ENCODE measurements at regions not wholly inside any gene's neighbourhood (a gene's known extent, or its start where the extent isn't known, plus 50 kb on each side); places are given as distances from the start of the nearest gene placed in this dataset.

GRCh38 chr9:78971540-78971939, 600.2 kb upstream of the TLE4 start:
- TF ChIP-seq POLR2A (IDR thresholded peaks at IDR 0.05), result no peak
- no peak for TF ChIP-seq CTCF (IDR thresholded peaks at IDR 0.05)

Measured in ovary (tissue), 3 donors.